HS-5 (cell line): ENCODE measurements at regions not wholly inside any gene's neighbourhood (a gene's known extent, or its start where the extent isn't known, plus 50 kb on each side); places are given as distances from the start of the nearest gene placed in this dataset.

Experiments
- DNase-seq: peaks from one replicate; pipeline ENCODE4 v3.0.0-alpha.2; 2012; ENCODE audit warnings: low read depth

- DNase-seq = no peak
These were observed 55.9 kb upstream of the FOXN2 start for GRCh38 chr2:48258481-48259149.

GRCh38 chr2:48259811-48260210, 54.7 kb upstream of the FOXN2 start:
- DNase-seq = no peak

- DNase-seq = no peak
These were observed 49.9 kb upstream of the FOXN2 start for GRCh38 chr2:48264627-48265026.
